8988T (cell line): ENCODE measurements at regions not wholly inside any gene's neighbourhood (a gene's known extent, or its start where the extent isn't known, plus 50 kb on each side); places are given as distances from the start of the nearest gene placed in this dataset.

Experiments used
- DNase-seq: peaks from one replicate; pipeline ENCODE4 v3.0.0; 2011

DNA sequence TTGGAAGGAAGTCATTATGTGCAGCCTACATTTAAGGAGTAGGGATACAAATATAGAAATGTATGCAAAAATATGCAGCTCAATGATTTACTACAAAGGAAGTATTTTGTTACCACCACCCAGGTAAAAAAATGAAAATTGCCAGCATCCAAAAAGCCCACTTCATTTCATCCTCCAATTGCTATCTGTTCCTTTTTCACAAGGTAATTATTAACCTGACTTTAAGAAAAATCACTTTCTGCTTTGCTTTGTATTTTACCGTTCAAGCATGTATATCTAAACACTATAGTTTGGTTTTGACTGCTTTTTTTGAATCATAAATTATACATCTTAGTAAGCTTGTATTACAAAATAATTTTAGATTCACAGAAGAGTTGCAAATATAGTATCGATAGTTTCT, 768.5 kb upstream of the GJE1 start:
- DNase-seq: no peak

DNA sequence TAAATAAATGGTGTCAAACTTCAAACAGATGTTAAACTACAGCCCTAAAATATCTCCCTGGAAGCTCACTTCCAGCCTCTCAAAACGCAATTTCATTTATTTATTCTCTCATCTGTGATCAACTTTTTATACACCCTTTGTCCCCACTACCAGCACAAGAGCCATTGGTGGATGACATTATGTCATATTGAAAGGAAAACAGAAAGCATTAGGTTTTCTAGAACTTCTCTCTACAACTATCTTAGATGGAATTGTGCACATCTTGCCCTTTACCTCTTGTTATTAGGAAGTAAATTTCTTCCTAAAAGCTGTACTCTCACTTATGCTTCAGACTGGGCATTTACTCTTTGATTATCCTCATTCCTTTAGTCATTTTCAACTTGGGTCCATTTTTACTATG, 771.2 kb upstream of the GJE1 start:
- DNase-seq: no peak

DNA sequence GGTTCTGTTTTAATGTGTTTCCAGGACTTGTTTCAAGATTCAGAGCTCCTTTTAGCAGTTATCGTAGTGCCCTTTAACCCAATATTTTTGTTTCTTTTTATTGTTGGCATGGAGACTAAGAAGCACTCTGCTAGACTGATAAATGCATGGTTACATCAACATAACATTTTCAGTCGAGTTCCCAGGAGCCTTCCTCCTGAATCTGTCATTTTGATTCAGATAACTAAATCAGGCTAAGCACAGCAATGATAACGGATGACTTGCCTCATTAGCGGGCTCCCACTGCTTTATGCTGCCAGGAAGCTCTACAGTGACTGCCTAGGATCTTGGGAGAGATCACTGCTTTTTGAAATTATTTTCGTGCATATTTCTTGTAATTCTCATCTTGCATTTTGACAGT, 772.8 kb upstream of the GJE1 start:
- no peak for DNase-seq

DNA sequence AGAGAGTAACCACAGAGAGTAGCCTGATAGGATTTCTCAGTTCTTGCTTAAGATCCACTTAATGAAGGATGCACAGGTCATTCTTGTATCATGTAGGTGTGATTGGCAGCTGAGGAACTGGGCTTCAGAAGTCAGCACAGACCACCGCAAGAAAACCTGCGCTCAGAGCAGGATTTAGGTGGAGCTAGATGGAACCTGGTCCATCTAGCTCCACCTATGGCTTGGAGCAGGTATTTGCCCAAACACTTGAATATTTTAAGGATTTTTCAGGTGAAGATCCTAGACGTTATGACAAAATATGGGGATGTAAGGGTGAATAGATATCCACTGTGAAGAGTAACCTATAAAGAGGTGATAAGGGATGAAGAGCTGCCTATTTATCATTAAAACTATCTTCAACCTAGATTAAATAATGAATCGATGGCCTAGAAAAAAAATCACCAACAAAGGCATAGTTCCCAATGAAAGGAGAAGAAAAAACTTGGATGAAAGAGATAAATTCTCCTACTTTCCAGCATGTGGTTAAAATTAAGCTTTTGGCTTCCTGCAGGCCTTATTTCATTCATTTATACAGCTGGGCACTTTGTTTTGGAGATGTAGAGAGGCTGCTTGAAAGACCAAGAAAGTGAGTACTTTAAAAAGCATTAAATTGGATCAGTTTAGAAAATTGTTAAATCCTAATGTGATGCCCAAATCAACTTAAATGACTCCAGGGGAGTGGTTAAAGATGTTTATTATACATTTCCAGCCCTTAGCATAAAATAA, 778.4 kb upstream of the GJE1 start:
- no peak for DNase-seq

DNA sequence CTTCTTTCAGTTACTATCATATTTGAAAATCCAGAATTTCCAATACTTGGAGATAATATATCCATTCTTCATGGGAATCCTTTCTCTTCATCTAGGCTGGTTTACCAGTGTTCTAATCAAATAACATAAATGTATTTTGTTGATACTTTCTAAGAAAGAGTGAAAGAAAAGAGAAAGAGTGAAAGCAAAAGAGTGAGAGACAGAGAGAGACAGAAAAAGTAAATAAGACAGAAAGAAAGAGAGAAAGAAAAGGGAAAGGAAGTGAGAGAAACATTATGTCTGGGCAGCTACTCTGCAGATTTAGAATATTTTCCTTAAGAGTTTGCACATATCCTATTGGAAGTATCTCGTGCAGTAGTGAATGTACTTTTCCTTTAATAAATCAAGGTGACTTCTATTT, 781.0 kb upstream of the GJE1 start:
- no peak for DNase-seq

DNA sequence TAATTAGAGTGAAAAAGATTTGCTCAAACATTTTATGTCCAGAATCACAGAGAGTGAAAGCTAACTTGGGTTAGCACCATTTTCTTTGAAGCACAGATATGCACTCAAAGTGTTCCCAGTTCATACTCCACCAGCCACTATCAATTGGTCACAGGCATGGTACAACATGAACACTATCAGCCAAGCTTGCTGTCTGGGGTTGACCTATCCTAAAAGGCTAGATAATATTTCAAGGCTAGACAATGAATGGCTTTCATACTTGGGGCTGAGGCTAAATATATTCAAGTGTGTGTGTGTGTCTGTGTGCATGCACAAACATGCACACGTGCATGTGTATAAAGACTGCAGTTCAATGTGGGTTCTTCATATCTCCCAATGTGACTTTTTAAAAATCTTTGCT, 783.0 kb upstream of the GJE1 start:
- no peak for DNase-seq

DNA sequence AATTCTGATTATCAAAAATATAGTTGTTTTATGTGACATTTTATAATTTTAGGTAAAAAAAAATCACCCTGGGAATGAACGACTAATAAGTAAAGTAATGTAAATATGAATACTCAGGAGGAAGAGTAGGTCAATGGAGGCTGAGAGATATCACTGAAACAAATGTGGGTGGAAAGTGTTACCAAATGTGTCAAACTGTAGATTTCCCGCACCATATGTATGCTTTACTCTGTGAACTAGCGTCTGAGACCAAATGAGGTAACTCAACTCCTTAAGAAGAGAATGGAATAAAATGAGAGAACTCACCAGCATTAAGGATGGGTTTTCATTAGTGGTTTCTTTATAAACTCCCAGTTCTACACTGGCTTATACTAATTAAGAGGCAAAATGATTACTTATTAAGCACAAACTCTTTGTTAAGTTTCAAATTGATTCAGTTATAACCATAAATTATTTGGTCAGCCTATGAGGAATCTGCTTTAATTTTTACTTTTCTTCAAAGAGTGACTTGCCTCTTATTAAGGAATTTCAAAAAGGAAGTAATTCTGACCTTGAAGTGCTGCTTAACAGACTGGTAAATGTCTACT, 784.7 kb upstream of the GJE1 start:
- no peak for DNase-seq

DNA sequence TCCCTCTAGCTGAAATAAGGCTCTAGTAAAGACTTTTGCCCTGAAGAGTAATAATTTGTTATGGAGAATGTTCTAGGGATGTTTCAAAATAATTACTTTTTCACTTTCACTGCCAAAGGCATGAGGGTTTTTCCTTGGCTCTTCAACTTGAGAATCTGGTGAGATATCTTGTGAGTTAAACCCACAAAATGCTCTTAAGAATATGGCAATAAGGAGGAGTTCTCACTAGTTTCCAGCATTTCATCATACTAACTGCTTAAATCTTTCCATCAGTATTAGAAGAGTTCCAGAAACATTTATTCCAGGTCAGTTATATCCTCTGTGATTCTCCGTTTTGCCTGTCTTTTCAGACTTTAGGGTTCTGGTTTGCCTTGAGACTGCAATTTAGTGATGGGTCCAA, 785.6 kb upstream of the GJE1 start:
- no peak for DNase-seq

DNA sequence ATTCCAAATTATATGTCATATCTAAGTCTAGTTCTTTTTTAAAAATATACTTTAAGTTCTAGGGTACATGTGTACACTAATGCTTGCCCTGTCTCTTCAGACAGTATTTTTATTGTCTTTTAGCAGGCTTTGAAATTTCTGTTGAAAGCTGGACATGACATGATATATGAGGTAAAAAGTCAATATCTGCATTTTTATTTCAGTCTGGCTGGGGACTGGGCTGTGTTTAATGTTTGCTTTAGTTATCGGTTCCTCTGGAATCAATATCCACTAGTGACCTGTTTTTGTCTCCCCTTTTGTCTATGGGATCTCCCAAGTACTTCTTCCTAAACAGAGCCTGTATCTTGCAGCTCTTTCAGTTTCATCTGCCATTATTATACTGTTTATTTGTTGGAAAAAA, 786.2 kb upstream of the GJE1 start:
- DNase-seq: no peak

DNA sequence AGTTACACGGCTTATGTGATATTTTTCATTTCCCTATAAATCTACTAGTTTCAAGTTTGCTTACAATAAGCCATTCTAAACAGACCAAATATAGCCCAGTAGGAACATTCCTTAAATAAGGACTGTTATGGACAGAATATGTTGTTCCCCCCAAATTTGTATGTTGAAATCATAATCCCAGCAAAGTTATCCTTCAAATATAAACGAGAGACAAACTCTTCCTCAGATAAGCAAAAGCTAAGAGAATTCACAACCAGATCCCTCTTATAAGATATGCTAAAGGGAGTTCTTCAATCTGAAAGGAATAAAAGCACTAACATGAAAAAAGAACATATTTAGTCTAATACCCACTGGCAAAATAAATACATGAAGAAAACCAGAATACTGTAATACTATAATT, 795.5 kb upstream of the GJE1 start:
- no peak for DNase-seq

DNA sequence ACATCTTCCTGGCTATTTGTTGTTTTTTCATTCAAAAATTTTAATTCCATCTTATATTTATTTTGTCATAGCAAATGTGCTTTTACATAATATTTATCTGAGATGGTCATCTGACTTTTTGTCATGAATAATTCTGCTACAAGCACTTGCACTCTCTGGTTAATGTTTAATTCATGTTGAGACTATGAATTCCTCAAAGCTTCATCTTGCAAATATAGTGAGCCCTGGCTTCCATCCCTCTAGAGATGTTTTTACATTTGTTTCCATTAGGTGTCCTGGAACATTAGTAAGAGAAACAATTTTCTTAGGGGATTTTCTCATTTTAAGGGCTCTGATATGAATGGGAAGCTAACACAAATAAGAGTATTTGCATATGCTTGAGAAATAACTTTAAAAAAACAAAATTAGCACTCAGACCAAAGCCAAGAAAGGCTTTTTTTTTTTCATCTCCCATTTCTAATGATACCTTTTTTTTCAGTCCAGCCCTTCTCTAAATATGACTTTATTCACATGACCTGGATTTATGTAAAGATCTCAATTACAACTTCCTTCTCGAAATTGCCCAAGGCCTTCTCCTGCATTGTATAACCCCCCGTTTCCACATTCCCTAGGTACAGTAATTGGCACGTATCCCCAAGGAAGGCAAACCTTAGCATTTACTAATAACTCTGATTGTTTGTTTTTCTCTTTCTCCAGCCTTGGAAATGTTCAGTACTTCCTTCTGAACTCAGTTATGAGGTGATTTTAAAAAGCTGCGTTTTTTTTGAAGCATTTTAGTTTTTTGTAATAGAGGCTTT, 797.0 kb upstream of the GJE1 start:
- DNase-seq: no peak

DNA sequence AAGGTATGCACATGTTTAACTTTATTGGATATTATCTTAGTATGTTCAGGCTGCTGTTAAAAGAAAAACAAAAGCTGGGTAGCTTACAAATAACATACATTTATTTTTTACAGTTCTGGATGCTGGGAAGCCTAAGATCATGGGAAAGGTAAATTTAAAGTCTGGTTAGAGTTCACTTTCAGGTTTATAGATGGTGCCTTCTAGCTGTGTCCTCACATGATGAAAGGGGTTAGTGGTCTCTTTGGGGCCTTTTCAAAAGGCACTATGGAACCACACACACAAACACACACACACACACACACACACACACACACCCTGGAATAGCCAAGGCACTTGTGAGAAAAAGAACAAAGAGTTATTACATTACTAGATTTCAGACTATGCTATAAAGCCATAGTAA, 805.8 kb upstream of the GJE1 start:
- DNase-seq: no peak

DNA sequence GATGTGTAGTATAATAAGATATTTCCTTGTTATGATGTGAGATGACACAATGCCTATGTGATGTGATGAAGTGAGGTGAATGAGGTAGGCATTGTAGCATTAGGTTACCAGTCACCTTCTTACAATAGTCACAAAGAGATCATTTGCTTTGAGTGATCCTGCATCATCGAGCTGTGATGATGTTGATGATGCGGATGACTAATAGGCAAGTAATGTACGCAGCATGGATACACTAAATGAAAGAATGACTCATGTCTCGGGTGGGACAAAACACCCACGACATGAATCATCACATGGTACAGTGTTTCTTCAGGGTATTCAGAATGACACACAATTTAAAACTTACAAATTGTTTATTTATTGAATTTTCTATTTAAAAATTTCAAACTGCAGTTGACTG, 806.3 kb upstream of the GJE1 start:
- no peak for DNase-seq

DNA sequence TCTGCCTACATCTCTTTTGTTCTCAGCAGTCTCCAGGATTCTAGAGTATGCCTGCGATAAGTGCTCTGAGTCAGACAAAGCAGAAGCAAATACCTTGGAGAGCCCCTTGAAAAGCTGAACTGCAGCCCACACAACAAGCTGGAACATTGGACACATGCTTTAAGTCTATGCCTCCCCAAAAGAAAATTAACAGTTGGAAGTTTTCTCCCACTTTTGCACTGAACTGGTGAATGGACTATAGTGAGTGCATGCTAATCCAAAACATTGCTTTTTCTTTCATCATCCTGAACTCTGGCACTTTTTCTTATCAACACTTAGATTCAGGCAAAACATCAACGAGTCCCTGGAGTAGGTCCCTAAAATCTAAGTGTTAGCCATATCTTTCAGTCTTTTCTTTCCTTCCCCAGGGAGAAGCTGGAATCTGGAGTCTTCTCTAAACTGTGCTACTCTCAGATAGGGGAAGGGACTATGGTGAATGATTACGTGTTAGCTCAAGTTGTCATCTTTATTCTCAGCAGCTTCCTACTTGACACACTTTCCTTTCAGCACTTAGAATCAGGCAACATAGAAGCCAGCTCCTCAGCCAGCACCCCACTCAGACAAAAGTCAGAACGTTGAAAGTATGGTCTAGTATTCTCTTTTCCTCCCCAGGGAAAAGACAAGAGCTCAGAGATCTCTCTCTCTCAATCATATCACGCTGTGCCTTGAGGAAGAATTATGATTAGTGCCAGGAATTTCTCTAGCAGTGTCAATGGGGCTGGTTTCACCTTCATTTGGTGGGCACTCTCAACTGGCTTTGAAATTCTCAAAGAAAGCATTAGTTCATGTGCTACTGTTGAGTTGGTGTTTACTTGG, 811.0 kb upstream of the GJE1 start:
- no peak for DNase-seq

DNA sequence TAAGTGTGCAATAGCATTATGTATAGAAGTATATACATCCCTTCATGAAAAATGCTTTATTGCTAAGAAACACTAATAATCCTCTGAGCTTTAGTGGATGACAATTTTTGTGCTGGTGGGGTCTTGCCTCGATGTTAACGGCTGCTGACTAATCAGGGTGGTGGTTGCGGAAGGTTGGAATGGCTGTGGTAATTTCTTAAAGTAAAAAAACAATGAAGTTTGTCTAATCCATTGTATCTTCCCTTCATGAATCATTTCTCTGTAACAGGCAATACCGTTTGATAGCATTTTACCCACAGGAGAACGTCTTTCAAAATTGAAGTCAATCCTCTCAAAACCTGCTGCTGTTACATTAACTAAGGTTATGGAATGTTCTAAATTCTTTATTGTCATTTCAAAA, 816.5 kb upstream of the GJE1 start:
- DNase-seq: no peak

DNA sequence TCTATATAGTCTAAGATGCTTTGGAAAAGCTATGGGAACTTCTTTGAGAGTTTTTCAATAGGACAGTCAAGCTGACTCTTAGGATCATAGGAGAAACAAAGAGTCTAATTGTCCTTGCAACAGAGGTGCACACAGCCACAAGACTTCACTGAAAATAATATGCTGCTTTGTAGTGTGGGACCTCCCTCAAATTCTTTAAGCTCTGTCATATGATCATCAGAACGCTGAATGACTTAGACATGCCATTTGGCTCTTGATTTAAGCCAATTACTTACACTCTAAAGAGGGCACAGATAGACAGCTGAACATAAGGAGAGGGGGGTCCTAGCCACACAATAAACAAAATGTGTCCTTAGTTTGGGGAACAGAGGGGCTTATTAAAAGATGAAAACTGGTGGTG, 818.7 kb upstream of the GJE1 start:
- DNase-seq: no peak

DNA sequence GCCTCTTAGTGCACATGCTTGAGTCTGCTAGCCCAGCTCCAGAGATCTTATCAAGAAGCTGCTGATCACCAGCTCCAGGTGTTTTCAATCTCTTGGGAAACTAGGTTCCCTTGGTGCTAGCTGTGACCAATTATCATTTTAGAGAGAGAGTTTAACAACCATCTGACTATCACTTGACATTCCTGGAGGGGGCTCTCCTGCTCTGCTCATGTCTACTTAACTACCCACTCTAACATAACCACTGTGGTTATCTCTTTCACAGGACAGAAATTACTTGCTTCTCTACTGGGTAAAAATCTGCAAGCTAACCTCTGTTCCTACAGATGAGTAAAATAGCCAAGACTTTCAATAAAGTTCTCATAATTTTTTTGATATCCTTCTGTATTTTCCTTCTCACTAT, 823.4 kb upstream of the GJE1 start:
- no peak for DNase-seq

DNA sequence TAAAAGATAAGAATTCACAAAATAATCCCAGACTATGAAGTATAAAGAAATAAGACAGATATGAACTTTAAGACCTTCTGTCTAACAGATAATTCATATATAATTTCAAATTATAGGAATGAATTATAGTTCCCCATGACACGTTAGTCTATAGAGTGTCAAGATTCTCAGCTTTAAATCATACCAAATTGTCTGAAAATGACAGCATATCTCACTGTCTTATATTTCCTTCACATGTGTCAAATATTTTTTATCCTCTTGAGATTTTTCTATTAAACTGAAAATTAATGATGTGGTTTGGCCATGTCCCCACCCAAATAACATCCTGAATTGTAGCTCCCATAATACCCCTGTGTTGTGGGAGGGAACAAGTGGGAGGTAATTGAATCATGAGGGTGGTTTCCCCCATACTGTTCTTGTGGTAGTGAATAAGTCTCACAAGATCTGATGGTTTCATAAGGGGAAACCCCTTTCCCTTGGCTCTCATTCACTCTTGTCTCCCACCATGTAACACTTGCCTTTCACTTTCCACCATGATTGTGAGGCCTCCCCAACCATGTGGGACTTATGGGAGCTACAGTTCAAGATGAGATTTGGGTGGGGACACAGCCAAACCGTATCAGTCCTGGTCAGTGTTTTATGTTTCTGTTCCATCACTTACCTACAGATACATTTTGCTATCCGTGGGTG, 825.3 kb upstream of the GJE1 start:
- DNase-seq: no peak

DNA sequence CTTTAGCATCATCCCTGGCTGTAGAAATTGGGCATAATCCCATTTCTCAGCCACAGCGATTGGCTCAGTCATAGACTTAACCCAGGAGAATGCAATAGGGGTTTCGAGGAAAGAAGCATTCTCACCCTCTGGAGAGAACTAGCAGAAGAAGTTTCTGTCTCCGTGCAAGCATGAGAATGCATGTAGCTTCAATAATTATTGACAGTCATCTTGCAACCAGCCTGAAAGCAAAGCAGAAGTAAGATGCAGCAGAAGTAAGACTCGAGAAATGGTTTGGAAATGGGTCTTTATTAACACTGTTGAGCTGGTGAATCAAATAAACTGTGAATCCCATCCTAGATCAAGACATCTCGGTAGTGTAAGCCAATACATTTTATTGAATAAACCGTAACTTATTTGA, 828.8 kb upstream of the GJE1 start:
- no peak for DNase-seq

DNA sequence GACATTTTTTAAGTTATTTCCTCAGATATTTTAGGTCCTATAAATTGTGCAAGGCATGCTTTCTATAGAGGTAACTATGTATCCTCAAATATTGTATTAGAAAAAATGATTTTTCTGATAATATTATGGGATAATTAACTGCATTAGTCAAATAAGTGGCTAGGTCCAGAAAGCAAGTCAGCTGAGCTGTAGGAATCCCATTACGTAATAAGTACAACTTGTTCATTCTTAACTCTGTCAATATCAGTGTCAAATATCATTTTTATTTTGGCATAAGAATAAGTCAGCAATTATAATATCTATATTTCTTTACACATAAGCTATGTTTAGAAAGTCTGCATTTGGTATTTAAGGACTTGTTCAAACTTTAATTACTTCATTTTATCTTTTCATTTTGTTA, 830.9 kb upstream of the GJE1 start:
- no peak for DNase-seq

DNA sequence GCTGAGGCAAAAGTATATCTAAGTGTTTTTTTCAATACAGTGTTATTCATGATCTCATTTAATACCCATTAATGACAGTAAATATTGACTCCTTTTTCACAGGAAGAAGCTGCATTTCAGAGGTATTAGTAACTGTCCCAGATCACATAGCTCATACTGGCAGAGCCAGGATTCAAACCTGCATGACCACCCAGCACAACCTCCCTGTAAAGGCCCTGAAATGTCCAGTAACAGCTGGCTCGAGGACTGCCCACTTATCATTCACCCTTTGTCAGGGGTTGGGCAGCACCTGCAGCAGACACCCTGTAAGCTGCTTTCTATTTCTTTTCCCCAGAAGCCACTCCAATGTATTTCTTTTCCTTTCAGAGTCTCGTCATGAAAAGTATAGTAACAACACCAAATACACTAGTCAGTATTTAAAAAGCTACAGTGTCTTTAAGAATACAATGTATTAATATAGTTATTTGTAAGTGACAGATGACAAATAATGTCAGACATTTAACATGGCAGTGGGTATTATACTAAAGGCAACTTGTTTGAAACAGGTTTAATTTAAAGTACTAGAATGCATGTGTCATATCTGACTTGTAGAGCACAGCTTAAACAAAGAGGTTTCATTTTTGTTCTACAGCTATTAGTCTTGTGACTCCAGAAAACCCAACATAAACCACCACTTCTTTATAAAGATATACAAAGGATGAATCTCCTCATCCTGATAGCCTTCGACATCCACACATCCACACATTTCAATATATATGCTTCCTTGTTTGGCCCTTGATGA, 841.6 kb upstream of the GJE1 start:
- DNase-seq: no peak

DNA sequence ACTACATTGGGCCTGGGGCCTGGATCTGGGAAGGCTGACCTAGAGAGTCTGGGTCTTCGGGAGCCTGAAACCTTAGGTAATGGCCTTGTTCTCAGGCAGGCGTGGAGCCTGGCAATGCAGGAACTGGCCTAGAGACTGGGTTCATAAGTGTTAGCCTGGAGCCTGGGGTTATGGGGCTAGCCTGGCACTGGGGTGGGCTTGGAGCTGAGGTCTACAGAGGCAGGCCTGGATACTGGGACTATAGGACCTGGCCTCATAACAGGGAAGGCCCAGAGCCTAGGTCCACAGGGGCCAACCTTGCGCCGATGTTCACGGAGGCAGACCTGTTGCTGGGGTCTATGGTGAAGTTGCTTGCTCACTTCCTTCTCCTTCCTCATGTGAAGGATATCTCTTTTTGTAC, 843.8 kb upstream of the GJE1 start:
- no peak for DNase-seq
